Stomach (tissue), 8 donors: ENCODE measurements at regions not wholly inside any gene's neighbourhood (a gene's known extent, or its start where the extent isn't known, plus 50 kb on each side); places are given as distances from the start of the nearest gene placed in this dataset.

Source experiments
- DNase-seq, 2 donors: peaks; one replicate each; pipeline versions ENCODE4 v3.0.0 to v3.0.0-alpha.2; 2013 to 2019
- H3K27ac ChIP-seq, 5 donors: fragments of 200-600 bp in 4 of 5; sonication (generic) in 4 of 5; one replicate each; pipeline ENCODE4 v1.5.1; 2013 to 2019; ENCODE audit warnings: mild to moderate bottlenecking in 1 of 5, moderate library complexity in 1 of 5
- H3K27me3 ChIP-seq, 3 donors: fragments of 200-600 bp; sonication (generic); one replicate each; pipeline ENCODE4 v1.5.1; 2017 to 2019; ENCODE audit warnings: mixed run types in 1 of 3
- H3K36me3 ChIP-seq, 4 donors: fragments of 200-600 bp; sonication (generic); 1 replicate in 3 of 4; 2 replicates in 1 of 4; pipeline ENCODE4 v1.5.1; 2016 to 2019
- H3K4me1 ChIP-seq, 4 donors: fragments of 200-600 bp; sonication (generic); one replicate each; pipeline ENCODE4 v1.5.1; 2016 to 2019
- H3K4me3 ChIP-seq, 4 donors: fragments of 200-600 bp; sonication (generic) in 3 of 4; one replicate each; pipeline ENCODE4 v1.5.1; 2016 to 2019; ENCODE audit warnings: mild to moderate bottlenecking in 1 of 4
- H3K9me3 ChIP-seq, 4 donors: fragments of 200-600 bp; sonication (generic); one replicate each; pipeline ENCODE4 v1.5.1; 2016 to 2019
- EP300 ChIP-seq: sonication (generic); formaldehyde crosslinking; IDR thresholded peaks from one replicate; pipeline ENCODE4 v1.6.1; 2017; ENCODE audit warnings: antibody characterized with exemption
- POLR2A ChIP-seq, 4 donors: fragments of 450-650 bp; IDR thresholded peaks; one replicate each; pipeline ENCODE4 v1.6.1; 2016; ENCODE audit warnings: antibody characterized with exemption in 4 of 4, control low read depth in 2 of 4, mild to moderate bottlenecking in 1 of 4, moderate library complexity in 1 of 4
- POLR2AphosphoS5 ChIP-seq, 3 donors: sonication (generic); formaldehyde crosslinking; IDR thresholded peaks; one replicate each; pipeline ENCODE4 v1.6.1; 2016; ENCODE audit warnings: antibody characterized with exemption in 3 of 3
- WGBS, 5 donors: extraction: QIAGEN DNeasy Blood & Tissue Kit in 3 of 5; methylation state at CpG; one replicate each; pipeline versions ENCODE4 v1.1.5 to v1.1.7; 2013 to 2018; 5-methylcytosine and 5-hydroxymethylcytosine counted together
- intact Hi-C: fragments of 100-400 bp; cut with DNase I; formaldehyde crosslinking; loops from one replicate; pipeline ENCODE4 v1.15.1; 2023; ENCODE audit warnings: low total_unique reads
- TF ChIP-seq, protein P1 (sequence below), 7 experiments: fragments of 450-650 bp in 4 of 7; fragments of 200-600 bp in 3 of 7; sonication (generic) in 3 of 7; IDR thresholded peaks; one replicate each; pipeline ENCODE4 v1.5.1; 2016 to 2019; ENCODE audit warnings: antibody characterized with exemption in 7 of 7, control low read depth in 2 of 7, mild to moderate bottlenecking in 1 of 7
- donor health status: healthy with polysubstance abuse.
- donor health status: Bipolar disorder and iron deficiency.
- donor health status: healthy.

- H3K27me3 ChIP-seq = no peaks in the 10 kb centered on the region
- intact Hi-C loops = no loop called here
- H3K9me3 ChIP-seq = no peaks in the 10 kb centered on the region
- no peak for DNase-seq
- no peak overlapping the region for H3K4me3 ChIP-seq
- no peak for TF ChIP-seq POLR2A (IDR thresholded peaks at IDR 0.05)
- TF ChIP-seq, protein P1, sequence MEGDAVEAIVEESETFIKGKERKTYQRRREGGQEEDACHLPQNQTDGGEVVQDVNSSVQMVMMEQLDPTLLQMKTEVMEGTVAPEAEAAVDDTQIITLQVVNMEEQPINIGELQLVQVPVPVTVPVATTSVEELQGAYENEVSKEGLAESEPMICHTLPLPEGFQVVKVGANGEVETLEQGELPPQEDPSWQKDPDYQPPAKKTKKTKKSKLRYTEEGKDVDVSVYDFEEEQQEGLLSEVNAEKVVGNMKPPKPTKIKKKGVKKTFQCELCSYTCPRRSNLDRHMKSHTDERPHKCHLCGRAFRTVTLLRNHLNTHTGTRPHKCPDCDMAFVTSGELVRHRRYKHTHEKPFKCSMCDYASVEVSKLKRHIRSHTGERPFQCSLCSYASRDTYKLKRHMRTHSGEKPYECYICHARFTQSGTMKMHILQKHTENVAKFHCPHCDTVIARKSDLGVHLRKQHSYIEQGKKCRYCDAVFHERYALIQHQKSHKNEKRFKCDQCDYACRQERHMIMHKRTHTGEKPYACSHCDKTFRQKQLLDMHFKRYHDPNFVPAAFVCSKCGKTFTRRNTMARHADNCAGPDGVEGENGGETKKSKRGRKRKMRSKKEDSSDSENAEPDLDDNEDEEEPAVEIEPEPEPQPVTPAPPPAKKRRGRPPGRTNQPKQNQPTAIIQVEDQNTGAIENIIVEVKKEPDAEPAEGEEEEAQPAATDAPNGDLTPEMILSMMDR (IDR thresholded peaks at IDR 0.05) = no peak
- TF ChIP-seq EP300 = no peak
- TF ChIP-seq POLR2AphosphoS5 (IDR thresholded peaks at IDR 0.05) = no peak
- H3K27ac ChIP-seq = no peak overlapping the region
- H3K36me3 ChIP-seq = no peaks in the 10 kb centered on the region
- H3K4me1 ChIP-seq = no peaks in the 10 kb centered on the region
These were observed 94.4 kb upstream of the RGS4 start for GRCh38 chr1:162974810-162975209.

- intact Hi-C loops = no loop called here
- H3K27ac ChIP-seq = no peak overlapping the region
- H3K4me1 ChIP-seq = no peaks in the 10 kb centered on the region
- H3K36me3 ChIP-seq = no peaks in the 10 kb centered on the region
- no peaks in the 10 kb centered on the region for H3K9me3 ChIP-seq
- DNase-seq = no peak
- H3K4me3 ChIP-seq = no peak overlapping the region
- no peak for TF ChIP-seq EP300
- TF ChIP-seq, protein P1 (IDR thresholded peaks at IDR 0.05) = no peak
- TF ChIP-seq POLR2AphosphoS5 (IDR thresholded peaks at IDR 0.05) = no peak
- TF ChIP-seq POLR2A (IDR thresholded peaks at IDR 0.05) = no peak
- H3K27me3 ChIP-seq = no peaks in the 10 kb centered on the region
These were observed 95.8 kb upstream of the RGS4 start for GRCh38 chr1:162973381-162973795.

GRCh38 chr1:162972773-162973172, 96.4 kb upstream of the RGS4 start:
- no peaks in the 10 kb centered on the region for H3K4me1 ChIP-seq
- intact Hi-C loops = no loop called here
- no peak for DNase-seq
- H3K27me3 ChIP-seq = no peaks in the 10 kb centered on the region
- H3K9me3 ChIP-seq = no peaks in the 10 kb centered on the region
- no peaks in the 10 kb centered on the region for H3K36me3 ChIP-seq
- TF ChIP-seq, protein P1 (IDR thresholded peaks at IDR 0.05) = no peak
- TF ChIP-seq POLR2AphosphoS5 (IDR thresholded peaks at IDR 0.05) (no peak), EP300 (no peak), POLR2A (IDR thresholded peaks at IDR 0.05) (no peak)
- H3K27ac ChIP-seq = no peak overlapping the region
- WGBS, 5 donors = 81 to 89% (median 85%) methylated on average over 4 of the region's 4 CpGs
- no peak overlapping the region for H3K4me3 ChIP-seq

DNA sequence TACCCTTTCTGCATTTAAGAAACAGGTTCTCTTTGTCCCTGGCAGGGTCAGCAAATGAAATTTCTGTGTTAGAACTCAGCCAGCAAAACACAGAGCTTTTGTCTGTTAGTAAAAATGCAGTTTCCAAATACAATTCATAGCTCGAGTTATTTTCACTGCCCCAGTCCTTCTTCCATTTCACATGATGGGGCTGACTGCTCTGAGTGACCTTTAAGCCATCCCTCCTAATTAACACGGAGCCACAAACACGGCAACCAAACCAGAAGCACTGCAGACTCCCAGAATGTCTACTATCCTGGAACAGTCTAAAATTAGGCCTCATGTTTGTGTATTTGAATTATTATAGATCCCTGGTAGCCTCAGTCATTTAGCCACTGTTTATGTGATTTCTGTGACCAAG, 99.1 kb upstream of the RGS4 start:
- H3K4me1 ChIP-seq = no peaks in the 10 kb centered on the region
- H3K27me3 ChIP-seq = no peaks in the 10 kb centered on the region
- no peak for TF ChIP-seq POLR2A (IDR thresholded peaks at IDR 0.05)
- TF ChIP-seq POLR2AphosphoS5 (IDR thresholded peaks at IDR 0.05) = no peak
- TF ChIP-seq, protein P1 (IDR thresholded peaks at IDR 0.05) = no peak
- no peak for TF ChIP-seq EP300
- H3K4me3 ChIP-seq = no peak overlapping the region
- no peak overlapping the region for H3K27ac ChIP-seq
- H3K36me3 ChIP-seq = no peaks in the 10 kb centered on the region
- WGBS, 5 donors = 50 to 66% (median 57%) methylated on average over 3 of the region's 3 CpGs
- no peak for DNase-seq
- intact Hi-C loops = no loop called here
- H3K9me3 ChIP-seq = no peaks in the 10 kb centered on the region
